Retinal pigment epithelial cell (primary cell): ENCODE measurements at regions not wholly inside any gene's neighbourhood (a gene's known extent, or its start where the extent isn't known, plus 50 kb on each side); places are given as distances from the start of the nearest gene placed in this dataset.

ENCODE experiments used
- DNase-seq: peaks from one replicate; pipeline ENCODE4 v3.0.0-alpha.2; 2010; ENCODE audit warnings: low read depth
- H3K4me3 ChIP-seq: 2 replicates; pipeline ENCODE4 v1.5.1; 2011; ENCODE audit warnings: mild to moderate bottlenecking, low read length, control low read depth, moderate library complexity
- CTCF ChIP-seq: conservative IDR thresholded peaks from 2 replicates; pipeline ENCODE4 v1.5.1; 2011; ENCODE audit warnings: low read depth, low read length, control low read depth, inconsistent platforms

GRCh38 chr20:60862601-60863000, 389.5 kb upstream of the CDH4 start:
- H3K4me3 ChIP-seq = no peak overlapping the region
- no peak for DNase-seq
- no peak for TF ChIP-seq CTCF

- no peak for DNase-seq
- no peak overlapping the region for H3K4me3 ChIP-seq
- no peak for TF ChIP-seq CTCF
These were observed 388.5 kb upstream of the CDH4 start for GRCh38 chr20:60863548-60863947.

GRCh38 chr20:60867589-60867988, 384.5 kb upstream of the CDH4 start:
- no peak for TF ChIP-seq CTCF
- DNase-seq = no peak
- no peak overlapping the region for H3K4me3 ChIP-seq

GRCh38 chr20:60868316-60868891, 383.7 kb upstream of the CDH4 start:
- DNase-seq = no peak
- no peak for TF ChIP-seq CTCF
- H3K4me3 ChIP-seq = no peak overlapping the region

GRCh38 chr20:60869087-60869486, 383.0 kb upstream of the CDH4 start:
- TF ChIP-seq CTCF = no peak
- H3K4me3 ChIP-seq = no peak overlapping the region
- no peak for DNase-seq

- DNase-seq = no peak
- no peak for TF ChIP-seq CTCF
- no peak overlapping the region for H3K4me3 ChIP-seq
These were observed 382.4 kb upstream of the CDH4 start for GRCh38 chr20:60869625-60870024.

- DNase-seq = no peak
- no peak overlapping the region for H3K4me3 ChIP-seq
- no peak for TF ChIP-seq CTCF
These were observed 382.0 kb upstream of the CDH4 start for GRCh38 chr20:60870040-60870439.
